COR-L47 (cell line): ENCODE measurements at regions not wholly inside any gene's neighbourhood (a gene's known extent, or its start where the extent isn't known, plus 50 kb on each side); places are given as distances from the start of the nearest gene placed in this dataset.

Experiments
- DNase-seq: peaks from one replicate; lab custom pipeline; 2025; lab: John Stamatoyannopoulos, UW

- DNase-seq, result no peak
Measured at GRCh38 chr17:5819921-5820685, 235.8 kb upstream of the NLRP1 start.

- DNase-seq, result no peak
Measured at GRCh38 chr17:5820721-5821456, 236.6 kb upstream of the NLRP1 start.

- DNase-seq, result no peak
Measured at GRCh38 chr17:5821803-5822202, 237.5 kb upstream of the NLRP1 start.

DNA sequence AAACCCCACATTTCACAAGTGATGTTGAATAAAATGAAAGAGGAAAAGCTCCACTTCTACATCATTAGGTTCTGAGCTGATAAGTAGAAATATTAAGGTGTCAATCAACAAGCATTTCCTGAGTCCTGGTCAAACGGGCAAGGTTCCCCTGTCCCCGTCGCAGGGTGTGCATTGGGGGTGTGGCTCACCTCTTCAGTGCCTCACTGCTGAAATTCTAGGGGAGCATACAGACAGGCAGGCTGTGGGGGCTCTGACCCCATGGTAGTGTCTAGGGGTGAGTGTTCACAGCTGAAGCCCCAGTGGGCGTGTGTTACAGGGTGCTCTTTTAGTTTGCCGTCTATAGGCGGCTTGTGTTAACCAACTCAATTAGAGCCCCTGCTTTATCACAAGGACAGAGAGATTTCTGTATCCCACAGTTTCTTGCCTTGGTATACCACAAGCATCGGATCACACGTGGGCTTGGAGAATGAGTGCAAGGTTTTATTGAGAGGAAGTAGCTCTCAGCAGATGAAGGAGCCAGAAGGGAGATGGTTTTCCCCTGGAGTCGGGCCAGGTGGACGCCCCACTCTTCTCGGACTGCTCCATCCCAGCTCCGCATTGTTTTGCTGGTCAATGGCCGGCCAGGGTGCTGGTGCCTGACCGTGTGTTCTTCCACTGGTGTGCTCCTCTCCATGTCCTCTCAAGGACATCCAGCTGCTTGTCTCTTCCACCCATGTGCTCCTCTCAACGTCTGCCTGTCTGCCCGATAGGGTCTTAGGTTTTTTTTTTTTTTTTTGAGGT is 238.2 kb upstream of the NLRP1 start:
- no peak for DNase-seq

DNA sequence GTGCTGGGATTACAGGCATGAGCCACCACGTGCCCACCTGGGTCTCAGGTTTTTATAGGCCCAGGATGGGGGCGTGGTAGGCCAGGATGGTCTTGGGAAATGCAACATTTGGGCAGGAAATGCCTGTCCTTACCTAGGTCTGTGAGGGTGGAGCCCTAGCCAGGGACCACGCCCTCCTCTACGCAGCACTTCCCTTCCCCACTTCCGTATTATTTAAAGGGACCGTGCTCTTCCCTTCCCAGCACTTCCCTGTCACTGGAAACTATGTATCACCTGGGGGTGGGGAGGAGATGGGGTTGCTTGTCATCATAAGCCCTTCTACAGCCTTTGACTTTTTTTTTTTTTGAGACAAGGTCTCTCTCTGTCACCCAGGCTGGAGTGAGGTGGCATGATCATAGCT is 238.9 kb upstream of the NLRP1 start:
- no peak for DNase-seq

DNA sequence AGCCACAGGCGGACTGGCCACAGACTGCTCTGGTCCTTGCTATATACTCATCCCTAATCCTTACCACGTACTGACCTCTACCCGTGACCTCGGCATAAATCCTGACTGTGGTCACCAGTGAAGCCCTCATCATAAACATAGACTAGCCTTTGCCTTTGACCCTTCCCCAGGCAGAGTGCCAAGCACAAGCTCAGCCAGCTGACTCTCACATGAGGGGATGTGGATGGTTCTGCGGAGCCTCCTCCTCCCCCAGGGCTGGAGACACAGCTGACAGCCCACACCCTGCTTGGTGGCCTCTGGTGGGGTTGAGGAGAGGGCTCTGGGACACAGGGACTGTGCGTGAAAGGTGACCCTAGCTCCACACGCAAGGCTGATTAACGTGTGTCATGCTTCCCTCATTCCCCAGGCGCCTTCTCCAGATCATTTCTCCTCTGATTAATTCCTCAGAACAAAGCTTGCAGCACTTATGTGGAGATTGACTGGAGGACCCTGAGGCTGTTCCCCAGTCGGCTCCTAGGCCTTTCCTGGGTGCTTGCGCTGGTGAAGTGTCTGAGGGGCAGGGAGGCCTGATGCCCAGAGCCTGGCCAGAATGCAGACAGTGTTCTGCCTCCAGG is 241.5 kb upstream of the NLRP1 start:
- no peak for DNase-seq

DNA sequence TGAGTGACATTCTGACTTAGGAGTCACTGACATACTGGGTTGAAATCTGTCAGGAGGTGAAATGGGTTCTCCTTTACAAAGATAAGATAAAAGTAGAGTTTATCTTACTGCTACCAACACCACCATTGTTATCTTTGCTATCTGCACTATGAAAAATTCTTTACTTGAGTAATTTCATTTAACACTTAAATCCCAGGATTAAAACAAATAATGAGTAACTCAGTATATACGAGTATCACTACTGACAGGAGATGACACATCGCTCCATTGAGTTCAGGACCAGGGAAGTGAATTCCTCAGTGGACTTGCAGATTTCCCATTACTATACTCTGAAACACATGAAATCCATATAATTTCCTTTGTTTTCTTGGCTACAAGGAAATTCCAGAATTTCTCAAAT is 242.1 kb upstream of the NLRP1 start:
- DNase-seq, result no peak

DNA sequence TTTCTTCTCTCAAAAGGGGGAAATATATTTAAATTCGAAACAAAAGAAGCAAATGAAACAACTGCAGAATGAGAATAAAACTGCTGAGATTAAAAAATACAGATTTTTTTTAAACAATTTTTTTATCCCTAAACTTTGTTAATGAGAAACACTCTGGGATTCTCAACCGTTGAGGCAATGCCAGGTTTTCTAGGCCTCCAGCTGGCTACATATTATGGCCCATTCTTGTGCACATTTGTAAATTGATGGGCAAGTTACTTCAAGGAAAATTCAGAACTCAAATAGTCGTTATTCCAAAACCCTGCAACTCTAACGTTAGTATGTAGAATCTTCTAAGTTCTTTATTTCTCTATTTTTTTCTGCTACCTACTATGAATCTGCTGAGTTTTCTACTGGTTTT is 239.3 kb upstream of the WSCD1 start:
- DNase-seq, result no peak

DNA sequence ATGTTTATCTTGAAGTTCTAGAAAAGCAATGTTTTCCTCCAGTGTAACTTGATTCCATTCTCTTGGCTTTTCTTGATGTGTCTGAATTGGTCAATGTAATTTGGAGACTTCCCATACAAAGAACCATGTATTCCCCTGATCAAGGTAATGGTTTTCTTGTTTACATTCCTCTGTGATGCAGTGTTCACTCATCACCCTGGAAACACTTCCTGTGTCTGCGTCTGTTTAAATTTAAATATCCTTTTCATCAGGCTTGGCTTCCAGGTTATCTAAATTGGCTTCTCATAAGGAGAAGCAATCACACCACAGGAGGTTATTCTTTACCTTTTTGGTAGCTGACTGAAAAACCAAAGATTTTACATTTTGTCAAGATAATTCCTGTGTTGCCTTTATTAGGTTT is 237.3 kb upstream of the WSCD1 start:
- peak; percentile 49 for DNase-seq

- no peak for DNase-seq
Measured at GRCh38 chr17:5837055-5837491, 233.1 kb upstream of the WSCD1 start.

- no peak for DNase-seq
Measured at GRCh38 chr17:5838661-5839300, 231.4 kb upstream of the WSCD1 start.

GRCh38 chr17:5840811-5841446 is 229.2 kb upstream of the WSCD1 start:
- no peak for DNase-seq

GRCh38 chr17:5841862-5842261 is 228.3 kb upstream of the WSCD1 start:
- no peak for DNase-seq

DNA sequence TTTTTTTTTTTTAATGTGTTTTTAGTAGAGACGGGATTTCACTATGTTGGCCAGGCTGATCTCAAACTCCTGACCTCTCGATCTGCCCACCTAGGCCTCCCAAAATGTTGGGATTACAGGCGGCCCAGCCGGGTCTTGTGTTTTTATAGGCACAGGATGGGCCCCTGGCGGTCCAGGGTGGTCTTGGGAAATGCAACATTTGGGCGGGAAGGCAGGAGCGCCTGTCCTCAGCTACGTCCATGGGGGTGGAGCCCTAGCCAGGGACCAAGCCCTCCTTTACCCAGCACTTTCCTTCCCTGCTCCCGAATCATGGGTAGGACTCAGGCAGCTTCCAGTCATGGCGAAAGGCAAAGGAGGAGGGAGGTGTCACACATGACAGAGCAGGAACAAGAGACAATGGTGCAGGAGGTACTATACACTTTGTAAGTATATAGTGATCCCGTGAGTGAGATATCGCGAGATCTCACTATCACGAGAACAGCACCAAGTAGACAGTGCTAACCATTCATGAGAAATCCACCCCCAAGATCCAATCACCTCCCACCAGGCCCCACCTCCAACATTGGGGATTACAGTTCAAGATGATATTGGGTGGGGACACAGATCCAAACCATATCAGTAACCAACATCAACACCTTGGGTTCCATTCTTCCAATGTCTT is 226.7 kb upstream of the WSCD1 start:
- no peak for DNase-seq

- DNase-seq, result no peak
Measured at GRCh38 chr17:5846001-5846400, 224.2 kb upstream of the WSCD1 start.

DNA sequence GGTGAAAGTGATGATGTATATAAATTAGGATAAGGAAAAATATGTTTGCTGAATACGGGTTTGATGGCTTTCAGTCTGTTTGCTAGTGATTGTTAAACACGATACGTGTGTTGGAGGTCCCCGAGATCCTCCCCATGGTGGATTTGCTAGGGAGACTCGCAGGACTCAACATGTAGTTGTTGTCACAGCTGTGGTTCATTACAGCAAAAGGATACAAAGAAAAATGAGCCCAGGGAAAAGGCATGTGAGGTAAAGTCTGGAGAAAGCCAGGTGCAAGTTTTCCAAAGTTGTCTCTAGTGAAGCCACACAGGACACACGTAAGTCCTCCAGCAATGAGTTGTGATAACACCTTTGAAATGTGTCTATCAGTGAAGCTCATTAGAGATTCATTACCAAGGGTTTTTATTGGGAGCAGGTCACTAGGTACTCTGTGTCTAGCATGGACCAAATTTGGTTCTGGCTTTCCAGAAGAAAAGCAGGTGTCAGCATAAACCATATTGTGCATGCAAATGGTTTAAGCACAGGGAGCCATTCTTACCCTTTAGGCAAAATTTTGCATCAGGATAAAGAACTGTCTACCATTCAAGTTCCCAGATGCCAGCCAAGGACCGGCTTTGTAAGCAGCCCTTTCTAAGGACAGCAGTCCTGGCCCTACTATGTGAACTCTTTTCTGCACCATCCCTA is 215.2 kb upstream of the WSCD1 start:
- DNase-seq, result no peak

GRCh38 chr17:5861246-5861645 is 208.9 kb upstream of the WSCD1 start:
- DNase-seq, result no peak

- no peak for DNase-seq
Measured at GRCh38 chr17:5861854-5862253, 208.3 kb upstream of the WSCD1 start.

- DNase-seq, result no peak
Measured at GRCh38 chr17:5862395-5862794, 207.8 kb upstream of the WSCD1 start.
